ENCODE measurements at regions not wholly inside any gene's neighbourhood (a gene's known extent, or its start where the extent isn't known, plus 50 kb on each side); places are given as distances from the start of the nearest gene placed in this dataset.

GRCh38 chr13:56752636-56753035 lies 388.1 kb upstream of the PRR20A start:
- TF ChIP-seq CTCF (IDR thresholded peaks at IDR 0.05), result no peak
- TF ChIP-seq POLR2A (IDR thresholded peaks at IDR 0.05), result no peak
